Bronchial epithelial cell (primary cell): ENCODE measurements at regions not wholly inside any gene's neighbourhood (a gene's known extent, or its start where the extent isn't known, plus 50 kb on each side); places are given as distances from the start of the nearest gene placed in this dataset.

Experiments used
- DNase-seq: peaks from one replicate; pipeline ENCODE4 v3.0.0-alpha.2; 2010; ENCODE audit warnings: low read depth
- FAIRE-seq: peaks from 2 replicates; lab custom pipeline; 2011; peaks lifted over from hg19 to GRCh38; lab: Jason Lieb, UNC
- H3K27me3 ChIP-seq: 2 replicates; pipeline ENCODE4 v1.5.1; 2011; ENCODE audit warnings: low read length; ENCODE audit not compliant: control insufficient read depth, insufficient read depth
- H3K36me3 ChIP-seq: 2 replicates; pipeline ENCODE4 v1.5.1; 2011; ENCODE audit warnings: low read length; ENCODE audit not compliant: control insufficient read depth, insufficient read depth
- H3K4me3 ChIP-seq: 2 replicates; pipeline ENCODE4 v1.5.1; 2011; ENCODE audit warnings: mild to moderate bottlenecking, low read depth, low read length, control low read depth
- TF ChIP-seq, protein P1 (sequence below): IDR thresholded peaks from 2 replicates; pipeline ENCODE4 v1.5.1; 2011; ENCODE audit warnings: mild to moderate bottlenecking, moderate library complexity, low read length, control low read depth, inconsistent platforms; ENCODE audit not compliant: insufficient read depth, severe bottlenecking

- FAIRE-seq = no peak
- H3K4me3 ChIP-seq = no peak overlapping the region
- H3K27me3 ChIP-seq = no peaks in the 10 kb centered on the region
- H3K36me3 ChIP-seq = no peaks in the 10 kb centered on the region
- peak; percentile 92 for DNase-seq
- TF ChIP-seq, protein P1, sequence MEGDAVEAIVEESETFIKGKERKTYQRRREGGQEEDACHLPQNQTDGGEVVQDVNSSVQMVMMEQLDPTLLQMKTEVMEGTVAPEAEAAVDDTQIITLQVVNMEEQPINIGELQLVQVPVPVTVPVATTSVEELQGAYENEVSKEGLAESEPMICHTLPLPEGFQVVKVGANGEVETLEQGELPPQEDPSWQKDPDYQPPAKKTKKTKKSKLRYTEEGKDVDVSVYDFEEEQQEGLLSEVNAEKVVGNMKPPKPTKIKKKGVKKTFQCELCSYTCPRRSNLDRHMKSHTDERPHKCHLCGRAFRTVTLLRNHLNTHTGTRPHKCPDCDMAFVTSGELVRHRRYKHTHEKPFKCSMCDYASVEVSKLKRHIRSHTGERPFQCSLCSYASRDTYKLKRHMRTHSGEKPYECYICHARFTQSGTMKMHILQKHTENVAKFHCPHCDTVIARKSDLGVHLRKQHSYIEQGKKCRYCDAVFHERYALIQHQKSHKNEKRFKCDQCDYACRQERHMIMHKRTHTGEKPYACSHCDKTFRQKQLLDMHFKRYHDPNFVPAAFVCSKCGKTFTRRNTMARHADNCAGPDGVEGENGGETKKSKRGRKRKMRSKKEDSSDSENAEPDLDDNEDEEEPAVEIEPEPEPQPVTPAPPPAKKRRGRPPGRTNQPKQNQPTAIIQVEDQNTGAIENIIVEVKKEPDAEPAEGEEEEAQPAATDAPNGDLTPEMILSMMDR = no peak
These were observed 263.9 kb upstream of the SESN3 start for GRCh38 chr11:95494856-95495255.

DNA sequence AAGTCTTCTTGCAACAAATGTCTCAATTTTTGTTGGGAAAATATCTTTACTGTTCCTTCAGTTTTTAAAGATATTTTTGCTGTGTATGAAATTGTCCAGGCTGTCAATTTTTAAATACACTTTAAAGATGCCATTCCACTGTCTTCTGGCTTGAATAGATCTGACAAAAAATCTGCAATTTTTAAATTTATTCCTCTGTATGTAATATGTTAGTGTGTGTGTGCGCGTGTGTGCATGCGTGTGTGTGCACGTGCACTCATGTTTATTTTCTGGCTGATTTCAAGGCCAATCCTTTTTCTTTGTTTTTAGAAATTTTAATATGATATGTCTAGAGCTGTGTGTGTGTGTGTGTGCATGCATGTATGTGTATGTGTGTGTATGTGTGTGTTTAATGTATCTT lies 263.2 kb upstream of the SESN3 start:
- Histone ChIP-seq H3K4me3 (no peak overlapping the region), H3K27me3 (no peaks in the 10 kb centered on the region), H3K36me3 (no peaks in the 10 kb centered on the region)
- no peak for DNase-seq
- FAIRE-seq = no peak
- TF ChIP-seq, protein P1 = no peak

- Histone ChIP-seq H3K36me3 (no peaks in the 10 kb centered on the region), H3K27me3 (no peaks in the 10 kb centered on the region), H3K4me3 (no peak overlapping the region)
- TF ChIP-seq, protein P1 = no peak
- FAIRE-seq = no peak
- no peak for DNase-seq
These were observed 259.6 kb upstream of the SESN3 start for GRCh38 chr11:95490625-95491024.

DNA sequence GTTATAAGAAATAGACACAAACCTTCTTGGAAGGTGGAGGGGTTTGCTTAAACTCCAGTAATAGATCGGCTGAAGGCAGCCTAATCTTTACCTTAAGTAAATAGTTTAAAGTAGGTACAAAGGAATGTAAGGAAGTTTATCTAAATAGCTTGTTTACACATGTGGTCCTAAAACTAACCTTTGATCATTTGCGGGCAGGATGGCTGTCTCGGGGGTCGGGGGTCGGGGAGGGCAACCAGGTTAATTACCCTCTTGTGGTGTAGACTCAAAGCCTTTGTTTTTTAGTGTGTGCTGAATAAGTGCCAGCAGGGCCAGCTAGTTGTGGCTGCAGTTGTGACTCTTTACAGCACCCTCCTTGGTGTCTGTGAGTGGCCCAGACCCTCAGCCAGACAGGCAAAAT lies 256.9 kb upstream of the SESN3 start:
- Histone ChIP-seq H3K27me3 (no peaks in the 10 kb centered on the region), H3K36me3 (no peaks in the 10 kb centered on the region), H3K4me3 (no peak overlapping the region)
- DNase-seq (no peak), FAIRE-seq (no peak)
- TF ChIP-seq, protein P1 = no peak

DNA sequence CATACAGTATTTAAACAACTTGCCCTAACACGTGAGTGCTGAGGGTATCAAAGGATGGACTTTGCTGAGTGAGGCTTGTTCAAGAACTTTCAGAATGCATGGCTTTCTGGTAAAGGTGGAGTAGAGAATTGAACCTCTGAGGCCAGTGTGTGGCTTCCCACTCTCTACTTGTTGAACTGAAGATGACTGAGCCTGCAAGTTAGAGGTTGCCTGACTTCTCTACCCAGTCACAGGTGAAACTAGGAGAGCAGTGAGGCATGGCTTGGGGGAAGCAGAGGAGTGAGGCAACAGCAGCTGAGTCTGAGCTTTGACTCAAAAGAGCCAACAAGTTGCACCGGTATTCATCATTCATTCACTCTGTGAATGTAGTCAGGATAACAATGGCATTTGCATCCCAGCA lies 256.4 kb upstream of the SESN3 start:
- DNase-seq (peak; percentile 97), FAIRE-seq (peak; percentile 89)
- Histone ChIP-seq H3K36me3 (no peaks in the 10 kb centered on the region), H3K27me3 (no peaks in the 10 kb centered on the region), H3K4me3 (no peak overlapping the region)
- TF ChIP-seq, protein P1 = no peak

DNA sequence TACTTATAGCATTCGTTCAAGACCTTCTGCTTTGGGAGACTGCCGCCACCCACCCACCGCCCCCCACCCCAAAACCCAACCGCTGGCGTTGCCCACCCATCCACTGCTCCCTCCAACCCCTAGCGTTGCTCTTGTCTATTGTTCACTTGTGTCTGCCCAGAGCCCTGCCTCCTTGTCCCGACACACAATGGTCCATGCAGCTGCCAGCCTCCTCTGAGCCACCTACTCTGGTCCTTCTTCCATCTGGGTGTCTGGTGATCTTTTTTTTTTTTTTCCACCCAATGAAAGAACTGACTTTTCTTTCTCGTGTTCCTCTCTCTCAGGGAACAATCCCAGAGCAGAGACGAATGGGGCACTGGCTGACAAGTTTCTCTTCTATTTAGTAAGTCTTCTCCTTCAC lies 256.0 kb upstream of the SESN3 start:
- Histone ChIP-seq H3K36me3 (no peaks in the 10 kb centered on the region), H3K27me3 (no peaks in the 10 kb centered on the region), H3K4me3 (no peak overlapping the region)
- no peak for FAIRE-seq
- TF ChIP-seq, protein P1 = no peak
- no peak for DNase-seq
